ENCODE measurements at regions not wholly inside any gene's neighbourhood (a gene's known extent, or its start where the extent isn't known, plus 50 kb on each side); places are given as distances from the start of the nearest gene placed in this dataset.

- TF ChIP-seq EZH2 (IDR thresholded peaks at IDR 0.05; ENCODE audit: borderline replicate concordance, low read depth, low read length, poor library complexity, severe bottlenecking), result no peak
- TF ChIP-seq, protein P1, sequence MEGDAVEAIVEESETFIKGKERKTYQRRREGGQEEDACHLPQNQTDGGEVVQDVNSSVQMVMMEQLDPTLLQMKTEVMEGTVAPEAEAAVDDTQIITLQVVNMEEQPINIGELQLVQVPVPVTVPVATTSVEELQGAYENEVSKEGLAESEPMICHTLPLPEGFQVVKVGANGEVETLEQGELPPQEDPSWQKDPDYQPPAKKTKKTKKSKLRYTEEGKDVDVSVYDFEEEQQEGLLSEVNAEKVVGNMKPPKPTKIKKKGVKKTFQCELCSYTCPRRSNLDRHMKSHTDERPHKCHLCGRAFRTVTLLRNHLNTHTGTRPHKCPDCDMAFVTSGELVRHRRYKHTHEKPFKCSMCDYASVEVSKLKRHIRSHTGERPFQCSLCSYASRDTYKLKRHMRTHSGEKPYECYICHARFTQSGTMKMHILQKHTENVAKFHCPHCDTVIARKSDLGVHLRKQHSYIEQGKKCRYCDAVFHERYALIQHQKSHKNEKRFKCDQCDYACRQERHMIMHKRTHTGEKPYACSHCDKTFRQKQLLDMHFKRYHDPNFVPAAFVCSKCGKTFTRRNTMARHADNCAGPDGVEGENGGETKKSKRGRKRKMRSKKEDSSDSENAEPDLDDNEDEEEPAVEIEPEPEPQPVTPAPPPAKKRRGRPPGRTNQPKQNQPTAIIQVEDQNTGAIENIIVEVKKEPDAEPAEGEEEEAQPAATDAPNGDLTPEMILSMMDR (conservative IDR thresholded peaks at IDR 0.05; ENCODE audit: low read depth, low read length), result no peak
Observed at GRCh38 chr14:56744016-56744415, 66.3 kb downstream of the OTX2 start.
